ENCODE measurements at regions not wholly inside any gene's neighbourhood (a gene's known extent, or its start where the extent isn't known, plus 50 kb on each side); places are given as distances from the start of the nearest gene placed in this dataset.

- no peaks in the 10 kb centered on the region for H3K36me3 ChIP-seq (ENCODE audit: control insufficient read depth, insufficient read depth, low read length)
- no peak for TF ChIP-seq CTCF (IDR thresholded peaks at IDR 0.05; ENCODE audit: insufficient read depth in 1 of 2, low read depth in 1 of 2, low read length in 1 of 2, severe bottlenecking in 1 of 2, unreplicated experiment in 1 of 2)
- no peaks in the 10 kb centered on the region for H3K27me3 ChIP-seq (replicated peaks; ENCODE audit: control insufficient read depth, insufficient read depth, low read length)
- no TSS peak for BruUV-seq (replicated peaks)
- H3K27me3 Mint-ChIP-seq (ENCODE audit: insufficient read depth, unreplicated experiment), result peaks cover 5% of the 10 kb centered on the region
- no peaks in the 10 kb centered on the region for H3K9me3 Mint-ChIP-seq (ENCODE audit: unreplicated experiment)
- CTCF ChIA-PET, result no interaction called here
- H3K27ac Mint-ChIP-seq (ENCODE audit: unreplicated experiment), result no peak overlapping the region
- no peaks in the 10 kb centered on the region for H3K9me3 ChIP-seq
- DNase-seq, result no peak
- no peaks in the 10 kb centered on the region for H3K4me1 ChIP-seq
- H3K4me1 Mint-ChIP-seq (ENCODE audit: low read depth, unreplicated experiment), result no peaks in the 10 kb centered on the region
- POLR2A ChIA-PET, result no interaction called here
- H3K4me3 Mint-ChIP-seq (ENCODE audit: unreplicated experiment), result no peak overlapping the region
- H3K4me3 ChIP-seq (ENCODE audit: low read depth, low read length), result no peak overlapping the region
- intact Hi-C loops (cut with micrococcal nuclease; ENCODE audit: unreplicated experiment), result no loop called here
- no peaks in the 10 kb centered on the region for H3K36me3 Mint-ChIP-seq (ENCODE audit: insufficient read depth, unreplicated experiment)
Measured at GRCh38 chr10:8731121-8732095, 676.9 kb downstream of the GATA3 start.

- ChIA-PET CTCF (no interaction called here), POLR2A (no interaction called here)
- no peaks in the 10 kb centered on the region for H3K4me1 Mint-ChIP-seq (ENCODE audit: low read depth, unreplicated experiment)
- Histone ChIP-seq H3K9me3 (no peaks in the 10 kb centered on the region), H3K36me3 (ENCODE audit: control insufficient read depth, insufficient read depth, low read length) (no peaks in the 10 kb centered on the region), H3K4me3 (ENCODE audit: low read depth, low read length) (no peak overlapping the region), H3K4me1 (no peaks in the 10 kb centered on the region), H3K27me3 (replicated peaks; ENCODE audit: control insufficient read depth, insufficient read depth, low read length) (no peaks in the 10 kb centered on the region)
- no peak for DNase-seq
- TF ChIP-seq CTCF (IDR thresholded peaks at IDR 0.05; ENCODE audit: insufficient read depth in 1 of 2, low read depth in 1 of 2, low read length in 1 of 2, severe bottlenecking in 1 of 2, unreplicated experiment in 1 of 2), result no peak
- BruUV-seq (replicated peaks), result no TSS peak
- no peaks in the 10 kb centered on the region for H3K36me3 Mint-ChIP-seq (ENCODE audit: insufficient read depth, unreplicated experiment)
- no peak overlapping the region for H3K27ac Mint-ChIP-seq (ENCODE audit: unreplicated experiment)
- H3K27me3 Mint-ChIP-seq (ENCODE audit: insufficient read depth, unreplicated experiment), result peaks cover 6% of the 10 kb centered on the region
- intact Hi-C loops (cut with micrococcal nuclease; ENCODE audit: unreplicated experiment), result no loop called here
- no peak overlapping the region for H3K4me3 Mint-ChIP-seq (ENCODE audit: unreplicated experiment)
- no peaks in the 10 kb centered on the region for H3K9me3 Mint-ChIP-seq (ENCODE audit: unreplicated experiment)
Measured at GRCh38 chr10:8738987-8739386, 684.5 kb downstream of the GATA3 start.

- no peak overlapping the region for H3K4me3 ChIP-seq (ENCODE audit: low read depth, low read length)
- intact Hi-C loops (cut with micrococcal nuclease; ENCODE audit: unreplicated experiment), result no loop called here
- H3K4me1 Mint-ChIP-seq (ENCODE audit: low read depth, unreplicated experiment), result no peaks in the 10 kb centered on the region
- H3K9me3 ChIP-seq, result no peaks in the 10 kb centered on the region
- no TSS peak for BruUV-seq (replicated peaks)
- H3K27me3 Mint-ChIP-seq (ENCODE audit: insufficient read depth, unreplicated experiment), result no peaks in the 10 kb centered on the region
- H3K27ac Mint-ChIP-seq (ENCODE audit: unreplicated experiment), result no peak overlapping the region
- DNase-seq, result no peak
- H3K4me3 Mint-ChIP-seq (ENCODE audit: unreplicated experiment), result no peak overlapping the region
- POLR2A ChIA-PET, result no interaction called here
- no peaks in the 10 kb centered on the region for H3K36me3 Mint-ChIP-seq (ENCODE audit: insufficient read depth, unreplicated experiment)
- no peaks in the 10 kb centered on the region for H3K36me3 ChIP-seq (ENCODE audit: control insufficient read depth, insufficient read depth, low read length)
- no peaks in the 10 kb centered on the region for H3K27me3 ChIP-seq (replicated peaks; ENCODE audit: control insufficient read depth, insufficient read depth, low read length)
- no peaks in the 10 kb centered on the region for H3K9me3 Mint-ChIP-seq (ENCODE audit: unreplicated experiment)
- H3K4me1 ChIP-seq, result no peaks in the 10 kb centered on the region
- no peak for TF ChIP-seq CTCF (IDR thresholded peaks at IDR 0.05; ENCODE audit: insufficient read depth in 1 of 2, low read depth in 1 of 2, low read length in 1 of 2, severe bottlenecking in 1 of 2, unreplicated experiment in 1 of 2)
- CTCF ChIA-PET, result no interaction called here
Measured at GRCh38 chr10:8752146-8752843, 697.8 kb downstream of the GATA3 start.
